Osteocyte (in vitro differentiated cells): ENCODE measurements at regions not wholly inside any gene's neighbourhood (a gene's known extent, or its start where the extent isn't known, plus 50 kb on each side); places are given as distances from the start of the nearest gene placed in this dataset.
"Not testable (repeated sequence)": the region's sequence is repeated elsewhere in the genome, so short reads cannot be mapped to it uniquely, and the experiment has no call there.

ENCODE experiments used
- DNase-seq: peaks from one replicate; pipeline ENCODE4 v3.0.0; 2021; ENCODE audit warnings: mixed read lengths; ENCODE audit not compliant: unreplicated experiment; ENCODE audit errors: extremely low spot score
- H3K27ac Mint-ChIP-seq: one replicate; pipeline ENCODE4 v1.8.0; 2021; ENCODE audit warnings: mild to moderate bottlenecking, mixed read lengths; ENCODE audit not compliant: unreplicated experiment
- H3K27me3 Mint-ChIP-seq: one replicate; pipeline ENCODE4 v1.8.0; 2021; ENCODE audit warnings: mixed read lengths; ENCODE audit not compliant: unreplicated experiment
- H3K36me3 Mint-ChIP-seq: one replicate; pipeline ENCODE4 v1.8.0; 2021; ENCODE audit warnings: mixed read lengths; ENCODE audit not compliant: unreplicated experiment
- H3K4me1 Mint-ChIP-seq: one replicate; pipeline ENCODE4 v1.8.0; 2021; ENCODE audit warnings: mixed read lengths; ENCODE audit not compliant: unreplicated experiment
- H3K4me3 Mint-ChIP-seq: one replicate; pipeline ENCODE4 v1.8.0; 2021; ENCODE audit warnings: mild to moderate bottlenecking, moderate library complexity, mixed read lengths; ENCODE audit not compliant: unreplicated experiment
- H3K9me3 Mint-ChIP-seq: one replicate; pipeline ENCODE4 v1.8.0; 2021; ENCODE audit warnings: mixed read lengths; ENCODE audit not compliant: unreplicated experiment
- TF ChIP-seq, protein P1 (sequence below): fragments of 200-600 bp; sonication (generic); IDR thresholded peaks from 2 replicates; pipeline ENCODE4 v1.5.0; 2021; ENCODE audit warnings: antibody characterized with exemption, mild to moderate bottlenecking, moderate library complexity

DNA sequence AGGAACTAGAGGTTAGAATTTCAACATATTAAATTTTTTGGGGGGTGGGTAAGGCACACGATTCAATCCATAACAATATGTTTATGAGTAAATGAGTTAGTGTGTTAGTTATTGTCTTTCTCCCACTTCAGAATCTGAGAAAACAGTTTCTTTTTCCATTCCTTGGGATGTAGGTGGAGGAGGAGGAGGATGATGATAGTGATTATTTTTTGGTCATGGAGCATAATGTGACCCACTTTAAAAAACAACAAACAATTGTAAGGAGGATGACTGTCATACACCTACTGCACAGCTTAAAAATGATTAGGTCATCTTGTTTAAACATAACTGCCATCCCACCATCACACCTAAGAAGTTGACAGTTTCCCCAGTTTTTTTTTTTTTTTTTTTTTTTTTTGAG is 148.7 kb downstream of the CDRT15L2 start:
- Mint-ChIP-seq H3K27ac (no peak overlapping the region), H3K4me1 (no peaks in the 10 kb centered on the region), H3K27me3 (peaks cover 34% of the 10 kb centered on the region), H3K9me3 (no peaks in the 10 kb centered on the region), H3K4me3 (no peak overlapping the region), H3K36me3 (no peaks in the 10 kb centered on the region)
- TF ChIP-seq, protein P1, sequence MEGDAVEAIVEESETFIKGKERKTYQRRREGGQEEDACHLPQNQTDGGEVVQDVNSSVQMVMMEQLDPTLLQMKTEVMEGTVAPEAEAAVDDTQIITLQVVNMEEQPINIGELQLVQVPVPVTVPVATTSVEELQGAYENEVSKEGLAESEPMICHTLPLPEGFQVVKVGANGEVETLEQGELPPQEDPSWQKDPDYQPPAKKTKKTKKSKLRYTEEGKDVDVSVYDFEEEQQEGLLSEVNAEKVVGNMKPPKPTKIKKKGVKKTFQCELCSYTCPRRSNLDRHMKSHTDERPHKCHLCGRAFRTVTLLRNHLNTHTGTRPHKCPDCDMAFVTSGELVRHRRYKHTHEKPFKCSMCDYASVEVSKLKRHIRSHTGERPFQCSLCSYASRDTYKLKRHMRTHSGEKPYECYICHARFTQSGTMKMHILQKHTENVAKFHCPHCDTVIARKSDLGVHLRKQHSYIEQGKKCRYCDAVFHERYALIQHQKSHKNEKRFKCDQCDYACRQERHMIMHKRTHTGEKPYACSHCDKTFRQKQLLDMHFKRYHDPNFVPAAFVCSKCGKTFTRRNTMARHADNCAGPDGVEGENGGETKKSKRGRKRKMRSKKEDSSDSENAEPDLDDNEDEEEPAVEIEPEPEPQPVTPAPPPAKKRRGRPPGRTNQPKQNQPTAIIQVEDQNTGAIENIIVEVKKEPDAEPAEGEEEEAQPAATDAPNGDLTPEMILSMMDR: no peak
- DNase-seq: no peak

DNA sequence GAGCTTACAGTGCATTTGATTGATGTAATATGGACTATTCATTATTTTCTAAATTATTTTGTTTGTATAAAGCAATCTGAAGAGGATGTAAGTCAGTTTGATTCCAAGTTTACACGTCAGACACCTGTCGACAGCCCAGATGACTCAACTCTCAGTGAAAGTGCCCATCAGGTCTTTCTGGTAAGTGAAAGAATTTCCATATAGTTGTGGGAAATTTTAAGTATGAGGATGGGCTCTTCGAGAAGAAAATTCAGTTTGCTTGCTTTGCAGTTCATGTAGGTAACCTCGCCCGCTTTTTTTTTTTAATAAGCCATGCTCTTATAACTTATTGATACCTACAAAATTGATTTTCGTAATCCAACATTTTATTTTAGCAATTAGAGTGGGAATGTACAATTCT is 151.6 kb downstream of the CDRT15L2 start:
- H3K27ac Mint-ChIP-seq, H3K9me3 Mint-ChIP-seq, H3K36me3 Mint-ChIP-seq, DNase-seq, H3K4me1 Mint-ChIP-seq, H3K4me3 Mint-ChIP-seq: not testable (repeated sequence)
- H3K27me3 Mint-ChIP-seq: peaks cover 19% of the 10 kb centered on the region

DNA sequence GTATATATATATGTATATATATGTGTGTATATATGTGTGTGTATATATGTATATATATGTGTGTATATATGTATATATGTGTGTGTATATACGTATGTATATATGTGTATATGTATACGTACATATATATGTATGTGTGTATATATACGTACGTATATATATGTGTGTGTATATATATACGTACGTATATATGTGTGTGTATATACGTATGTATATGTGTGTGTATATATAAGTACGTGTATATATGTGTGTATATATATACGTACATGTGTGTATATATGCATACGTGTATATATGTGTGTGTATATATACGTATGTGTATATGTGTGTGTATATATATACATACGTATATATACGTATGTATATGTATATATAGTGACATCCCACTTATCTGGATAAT is 154.4 kb downstream of the CDRT15L2 start:
- Mint-ChIP-seq H3K9me3 (no peaks in the 10 kb centered on the region), H3K27me3 (peaks cover 23% of the 10 kb centered on the region), H3K36me3 (no peaks in the 10 kb centered on the region), H3K27ac (no peak overlapping the region), H3K4me3 (no peak overlapping the region), H3K4me1 (no peaks in the 10 kb centered on the region)
- DNase-seq: no peak
- TF ChIP-seq, protein P1: no peak

DNA sequence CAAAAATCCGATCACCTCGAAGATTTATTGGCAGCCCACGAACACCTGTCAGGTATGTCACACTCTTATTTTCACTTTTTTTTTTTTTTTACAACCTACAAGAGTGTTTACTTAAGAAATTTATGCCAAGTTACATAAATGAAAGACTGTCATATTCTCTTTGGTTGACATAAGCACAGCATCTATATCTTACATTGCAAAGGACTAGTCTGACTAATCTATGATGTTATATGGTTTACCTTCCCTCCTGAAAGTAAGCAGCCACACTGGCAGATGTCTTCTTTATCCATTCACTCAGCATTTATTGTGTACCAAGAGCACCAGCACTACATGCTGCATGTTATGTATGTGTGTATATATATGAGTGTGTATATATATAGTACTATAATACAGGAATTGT is 156.3 kb downstream of the CDRT15L2 start:
- H3K27ac Mint-ChIP-seq: no peak overlapping the region
- no peaks in the 10 kb centered on the region for H3K4me1 Mint-ChIP-seq
- peaks cover 35% of the 10 kb centered on the region for H3K27me3 Mint-ChIP-seq
- no peak for DNase-seq
- TF ChIP-seq, protein P1: no peak
- H3K9me3 Mint-ChIP-seq: no peaks in the 10 kb centered on the region
- no peaks in the 10 kb centered on the region for H3K36me3 Mint-ChIP-seq
- H3K4me3 Mint-ChIP-seq: no peak overlapping the region

DNA sequence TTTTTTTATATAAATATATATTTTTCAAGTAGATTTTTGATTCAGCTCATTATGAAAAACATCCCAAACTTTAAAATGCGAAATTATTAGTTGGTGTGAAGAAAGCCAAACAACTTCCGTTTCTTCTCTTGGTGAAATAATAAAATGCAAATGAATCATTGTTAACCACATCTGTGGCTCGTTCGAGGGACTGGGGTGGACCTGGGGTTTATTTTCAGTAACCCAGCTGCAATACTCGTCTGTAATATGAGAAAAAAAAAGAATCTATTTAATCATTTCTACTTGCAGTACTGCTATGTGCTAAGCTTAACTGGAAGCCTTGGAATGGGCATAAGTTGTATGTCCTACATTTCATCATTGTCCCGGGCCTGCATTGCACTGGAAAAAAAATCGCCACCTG is 158.1 kb downstream of the CDRT15L2 start:
- not testable (repeated sequence) for H3K9me3 Mint-ChIP-seq, H3K36me3 Mint-ChIP-seq, H3K4me1 Mint-ChIP-seq, DNase-seq, H3K4me3 Mint-ChIP-seq, H3K27ac Mint-ChIP-seq
- peaks cover 50% of the 10 kb centered on the region for H3K27me3 Mint-ChIP-seq

DNA sequence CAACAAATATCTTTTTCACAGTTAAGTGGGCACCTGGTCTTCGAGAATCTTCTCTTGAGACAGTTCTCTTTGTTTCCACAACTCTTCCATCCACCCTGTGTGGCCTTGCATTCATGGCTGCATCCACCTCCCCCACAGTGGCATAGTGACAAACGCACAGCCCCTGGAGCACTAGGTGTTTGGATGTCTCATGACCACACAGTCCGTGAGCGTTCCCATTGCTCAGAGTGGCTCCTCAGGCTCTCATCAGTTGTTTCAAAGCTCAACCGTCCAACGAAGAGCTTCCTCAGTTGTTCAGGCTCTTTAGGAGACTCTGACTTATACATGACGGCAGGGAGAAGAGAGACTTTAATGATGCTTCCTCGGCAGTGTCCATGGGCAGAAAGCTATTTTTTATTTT is 191.6 kb downstream of the CDRT15L2 start:
- peak; percentile 54 for DNase-seq
- Mint-ChIP-seq H3K27me3 (no peaks in the 10 kb centered on the region), H3K9me3 (no peaks in the 10 kb centered on the region), H3K27ac (no peak overlapping the region), H3K4me1 (peaks cover 10% of the 10 kb centered on the region), H3K36me3 (no peaks in the 10 kb centered on the region), H3K4me3 (no peak overlapping the region)
- TF ChIP-seq, protein P1: no peak
